Astrocyte of the spinal cord (primary cell): ENCODE measurements at regions not wholly inside any gene's neighbourhood (a gene's known extent, or its start where the extent isn't known, plus 50 kb on each side); places are given as distances from the start of the nearest gene placed in this dataset.

ENCODE experiments used
- DNase-seq: peaks from one replicate; pipeline ENCODE4 v3.0.0; 2011; ENCODE audit warnings: low read depth, low spot score
- H3K4me3 ChIP-seq: 2 replicates; pipeline ENCODE4 v1.5.1; 2011; ENCODE audit warnings: low read depth, mild to moderate bottlenecking, low read length, moderate library complexity
- CTCF ChIP-seq: IDR thresholded peaks from 2 replicates; pipeline ENCODE4 v1.5.1; 2012; ENCODE audit warnings: low read depth, mild to moderate bottlenecking, low read length, inconsistent platforms
- in situ Hi-C: cut with HindIII; loops from 2 replicates; pipeline ENCODE4 v1.10.0; 2017; ENCODE audit warnings: low sequenced_read_pairs

GRCh38 chr4:61068060-61068459 is 132.1 kb upstream of the ADGRL3 start:
- no peak for DNase-seq
- no peak for TF ChIP-seq CTCF
- in situ Hi-C loops = no loop called here
- no peak overlapping the region for H3K4me3 ChIP-seq

GRCh38 chr4:61068745-61069144 is 131.4 kb upstream of the ADGRL3 start:
- DNase-seq = peak; percentile 46
- H3K4me3 ChIP-seq = no peak overlapping the region
- no peak for TF ChIP-seq CTCF
- in situ Hi-C loops = no loop called here

GRCh38 chr4:61070269-61070668 is 129.9 kb upstream of the ADGRL3 start:
- no peak for TF ChIP-seq CTCF
- DNase-seq = no peak
- no peak overlapping the region for H3K4me3 ChIP-seq
- in situ Hi-C loops = no loop called here

GRCh38 chr4:61079427-61079826 is 120.7 kb upstream of the ADGRL3 start:
- in situ Hi-C loops = no loop called here
- DNase-seq = peak; percentile 9
- no peak for TF ChIP-seq CTCF
- H3K4me3 ChIP-seq = no peak overlapping the region

GRCh38 chr4:61079976-61080375 is 120.2 kb upstream of the ADGRL3 start:
- TF ChIP-seq CTCF = no peak
- DNase-seq = peak; percentile 14
- in situ Hi-C loops = no loop called here
- H3K4me3 ChIP-seq = no peak overlapping the region

GRCh38 chr4:61085534-61085933 is 114.6 kb upstream of the ADGRL3 start:
- in situ Hi-C loops = no loop called here
- no peak for DNase-seq
- TF ChIP-seq CTCF = no peak
- H3K4me3 ChIP-seq = no peak overlapping the region

- in situ Hi-C loops = no loop called here
Observed at GRCh38 chr4:61086357-61086756, 113.8 kb upstream of the ADGRL3 start.

More at GRCh38 chr4:61086357-61086756, 113.8 kb upstream of the ADGRL3 start:
- no peak overlapping the region for H3K4me3 ChIP-seq
- no peak for TF ChIP-seq CTCF
- DNase-seq = no peak
